Loucy (cell line): ENCODE measurements at regions not wholly inside any gene's neighbourhood (a gene's known extent, or its start where the extent isn't known, plus 50 kb on each side); places are given as distances from the start of the nearest gene placed in this dataset.

Experiments
- EZH2phosphoT487 ChIP-seq: fragments of 200-600 bp; IDR thresholded peaks from 2 replicates; pipeline ENCODE4 v1.6.1; 2018; ENCODE audit warnings: antibody characterized with exemption, mild to moderate bottlenecking, moderate library complexity, borderline replicate concordance
- TF ChIP-seq, protein P1 (sequence below): fragments of 200-600 bp; sonication (generic); conservative IDR thresholded peaks from 2 replicates; pipeline ENCODE4 v1.5.1; 2014; ENCODE audit warnings: mild to moderate bottlenecking, antibody characterized with exemption, low read length

DNA sequence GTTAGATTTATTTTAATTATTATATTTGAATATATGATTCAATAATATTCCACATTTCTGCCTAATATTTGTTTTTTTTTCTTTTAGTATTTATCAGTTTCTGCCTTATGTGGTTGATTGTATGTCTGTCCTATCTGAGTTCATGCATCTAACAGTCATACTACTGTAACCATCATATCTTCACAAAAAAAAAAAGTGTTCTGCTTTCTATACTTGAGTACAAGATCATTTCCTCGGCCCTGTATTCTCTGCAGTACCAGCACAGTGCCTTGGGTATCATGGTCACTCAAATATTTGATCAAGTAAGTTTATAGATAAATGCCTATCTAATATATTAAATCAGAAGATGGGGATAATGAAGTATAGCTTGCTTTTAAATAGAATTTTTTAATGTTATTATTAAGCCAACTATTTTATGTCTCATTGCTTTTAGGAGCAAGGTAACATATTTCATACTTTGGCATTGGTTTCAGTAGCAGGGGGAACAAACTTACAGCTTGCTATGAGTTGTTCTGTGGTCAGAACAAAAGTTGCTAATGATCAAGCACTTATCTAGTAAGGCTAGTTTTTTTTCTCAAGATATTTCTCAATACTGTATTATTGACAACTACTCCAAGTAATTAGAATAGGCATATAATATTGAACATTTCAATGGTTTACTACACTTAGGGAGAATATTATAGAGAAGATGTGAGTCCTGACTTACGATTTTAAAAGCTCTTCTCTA, 290.5 kb upstream of the FBXO33 start:
- TF ChIP-seq, protein P1, sequence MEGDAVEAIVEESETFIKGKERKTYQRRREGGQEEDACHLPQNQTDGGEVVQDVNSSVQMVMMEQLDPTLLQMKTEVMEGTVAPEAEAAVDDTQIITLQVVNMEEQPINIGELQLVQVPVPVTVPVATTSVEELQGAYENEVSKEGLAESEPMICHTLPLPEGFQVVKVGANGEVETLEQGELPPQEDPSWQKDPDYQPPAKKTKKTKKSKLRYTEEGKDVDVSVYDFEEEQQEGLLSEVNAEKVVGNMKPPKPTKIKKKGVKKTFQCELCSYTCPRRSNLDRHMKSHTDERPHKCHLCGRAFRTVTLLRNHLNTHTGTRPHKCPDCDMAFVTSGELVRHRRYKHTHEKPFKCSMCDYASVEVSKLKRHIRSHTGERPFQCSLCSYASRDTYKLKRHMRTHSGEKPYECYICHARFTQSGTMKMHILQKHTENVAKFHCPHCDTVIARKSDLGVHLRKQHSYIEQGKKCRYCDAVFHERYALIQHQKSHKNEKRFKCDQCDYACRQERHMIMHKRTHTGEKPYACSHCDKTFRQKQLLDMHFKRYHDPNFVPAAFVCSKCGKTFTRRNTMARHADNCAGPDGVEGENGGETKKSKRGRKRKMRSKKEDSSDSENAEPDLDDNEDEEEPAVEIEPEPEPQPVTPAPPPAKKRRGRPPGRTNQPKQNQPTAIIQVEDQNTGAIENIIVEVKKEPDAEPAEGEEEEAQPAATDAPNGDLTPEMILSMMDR, result no peak
- no peak for TF ChIP-seq EZH2phosphoT487
